ENCODE measurements at regions not wholly inside any gene's neighbourhood (a gene's known extent, or its start where the extent isn't known, plus 50 kb on each side); places are given as distances from the start of the nearest gene placed in this dataset.

GRCh38 chr1:56390934-56391731, 188.2 kb downstream of the PLPP3 start:
- no peaks in the 10 kb centered on the region for H4K20me1 ChIP-seq (replicated peaks in 1 of 2; ENCODE audit: control insufficient read depth in 1 of 2, insufficient read depth in 2 of 2, low read length in 2 of 2)
- no peaks in the 10 kb centered on the region for H3K79me2 ChIP-seq (ENCODE audit: control insufficient read depth in 1 of 2, insufficient read depth in 2 of 2, low read length in 2 of 2)
- no peaks in the 10 kb centered on the region; the same call in 1 of the 2 replicates for H3K79me1 ChIP-seq (ENCODE audit: low read depth, low read length)
- no peak overlapping the region for H2AK5ac ChIP-seq (ENCODE audit: low read depth, low read length)
- no peak overlapping the region for H3K56ac ChIP-seq (replicated peaks; ENCODE audit: insufficient read length, low read depth, low read length)
- peak overlapping the region in 1 of 2 experiments; percentile 55; a peak in 1 of 4 replicates for H3K4me2 ChIP-seq (ENCODE audit: insufficient read depth in 1 of 2, low read depth in 2 of 2, low read length in 2 of 2)
- no peak overlapping the region; a peak in 2 of 7 replicates for H3K9ac ChIP-seq (replicated peaks in 1 of 4; ENCODE audit: extremely low read depth in 1 of 4, low read depth in 3 of 4, low read length in 3 of 4)
- FAIRE-seq (peak; percentile 45), DNase-seq (ENCODE audit: low read depth in 1 of 2, low spot score in 2 of 2) (no peak)
- H2BK20ac ChIP-seq (ENCODE audit: low read length), result no peak overlapping the region
- H2BK15ac ChIP-seq (ENCODE audit: low read length), result no peak overlapping the region
- CTCF ChIA-PET (ENCODE audit: partially characterized antibody), result interaction anchor here (1.1 to 4.0 kb wide), 4 partner anchors 10 to 195 kb away, joined by 3 to 15 read pairs (median 5); partner anchors contain the start of gene PLPP3
- H3K4me3 ChIP-seq (ENCODE audit: extremely low read depth in 1 of 4, insufficient read depth in 2 of 4, low read depth in 3 of 4, low read length in 4 of 4), result no peak overlapping the region
- H3K9me3 ChIP-seq (ENCODE audit: insufficient read depth in 2 of 2, low read depth in 1 of 2, low read length in 1 of 2), result no peaks in the 10 kb centered on the region
- H2BK120ac ChIP-seq (replicated peaks; ENCODE audit: low read depth, low read length), result no peak overlapping the region
- no peaks in the 10 kb centered on the region for H3K27me3 ChIP-seq (replicated peaks in 1 of 4; ENCODE audit: control insufficient read depth in 3 of 4, extremely low read depth in 1 of 4, insufficient read depth in 3 of 4, low read length in 3 of 4)
- no peak overlapping the region for H2AFZ ChIP-seq (ENCODE audit: low read length)
- H3K23ac ChIP-seq (ENCODE audit: insufficient read length), result no peak overlapping the region
- no peak overlapping the region for H4K8ac ChIP-seq (ENCODE audit: extremely low read depth, insufficient read depth, low read length)
- peaks cover 0 to 8% (median 5%) of the 10 kb centered on the region in 4 experiments; a peak in 2 of 7 replicates for H3K4me1 ChIP-seq (replicated peaks in 1 of 4; ENCODE audit: control insufficient read depth in 3 of 4, insufficient read depth in 4 of 4, low read length in 3 of 4)
- no peak overlapping the region for H3K14ac ChIP-seq (ENCODE audit: insufficient read length)
- H2BK5ac ChIP-seq (ENCODE audit: low read depth, low read length), result no peak overlapping the region
- H4K91ac ChIP-seq (replicated peaks; ENCODE audit: insufficient read length, low read length), result no peak overlapping the region
- H3K23me2 ChIP-seq (ENCODE audit: low read depth, low read length), result no peaks in the 10 kb centered on the region; the same call in 1 of the 2 replicates
- WGBS, 2 experiments (ENCODE audit: extremely low coverage in 1 of 2, insufficient coverage in 1 of 2, insufficient read length in 1 of 2, insufficient replicate concordance in 2 of 2, low coverage in 1 of 2, low lambda C conversion rate in 2 of 2, missing lambda C conversion rate in 1 of 2), result 85% methylated on average over 16 of the region's 16 CpGs; no CpG with 5 or more reads in 1 of the 2 experiments
- TF ChIP-seq CHD1 (IDR thresholded peaks at IDR 0.05; ENCODE audit: low read depth, low read length) (no peak), TAF7 (optimal IDR thresholded peaks at IDR 0.05; ENCODE audit: borderline replicate concordance, low read depth, low read length) (no peak)
- H3K4ac ChIP-seq (replicated peaks; ENCODE audit: insufficient read length, low read depth, low read length), result no peak overlapping the region
- H3K18ac ChIP-seq (ENCODE audit: extremely low read depth, low read length), result no peak overlapping the region; the same call in 1 of the 2 replicates
- POLR2A ChIA-PET (ENCODE audit: partially characterized antibody), result interaction anchor here (0.5 to 1.0 kb wide), 2 partner anchors 64 to 112 kb away, joined by 3 read pairs; no protein-coding TSS in a partner anchor
- H3K27ac ChIP-seq (ENCODE audit: low read depth, low read length), result no peak overlapping the region
- H2BK12ac ChIP-seq (ENCODE audit: low read depth, low read length), result no peak overlapping the region; the same call in 1 of the 2 replicates
- H3K36me3 ChIP-seq (ENCODE audit: control insufficient read depth in 2 of 4, insufficient read depth in 4 of 4, low read length in 3 of 4), result no peaks in the 10 kb centered on the region
- H4K5ac ChIP-seq (ENCODE audit: insufficient read length, low read depth, low read length), result no peak overlapping the region
